T-helper 1 cell treated with Interleukin-12 subunit alpha and Interleukin-12 subunit beta and Interleukin-4 antibody, amounts not matched to agents 30 μg/mL and 1 μg/mL, for 36 hours (primary cell): ENCODE measurements at regions not wholly inside any gene's neighbourhood (a gene's known extent, or its start where the extent isn't known, plus 50 kb on each side); places are given as distances from the start of the nearest gene placed in this dataset.

ENCODE experiments used
- H3K27ac Mint-ChIP-seq: one replicate; pipeline ENCODE4 v1.8.0; 2021; ENCODE audit warnings: mild to moderate bottlenecking, mixed read lengths
- H3K27me3 Mint-ChIP-seq: one replicate; pipeline ENCODE4 v1.8.0; 2021; ENCODE audit warnings: low read depth, mixed read lengths
- H3K36me3 Mint-ChIP-seq: one replicate; pipeline ENCODE4 v1.8.0; 2021; ENCODE audit warnings: low read depth, mixed read lengths
- H3K4me1 Mint-ChIP-seq: one replicate; pipeline ENCODE4 v1.8.0; 2021; ENCODE audit warnings: low read depth, mixed read lengths
- H3K4me3 Mint-ChIP-seq: one replicate; pipeline ENCODE4 v1.8.0; 2021; ENCODE audit warnings: mild to moderate bottlenecking, moderate library complexity, mixed read lengths
- H3K9me3 Mint-ChIP-seq: one replicate; pipeline ENCODE4 v1.8.0; 2021; ENCODE audit warnings: mixed read lengths

- H3K4me3 Mint-ChIP-seq = no peak overlapping the region
- no peaks in the 10 kb centered on the region for H3K4me1 Mint-ChIP-seq
- no peaks in the 10 kb centered on the region for H3K36me3 Mint-ChIP-seq
- no peak overlapping the region for H3K27ac Mint-ChIP-seq
- no peaks in the 10 kb centered on the region for H3K9me3 Mint-ChIP-seq
- peaks cover 5% of the 10 kb centered on the region for H3K27me3 Mint-ChIP-seq
These were observed 221.4 kb downstream of the DRD1 start for GRCh38 chr5:175222621-175223020.

- Mint-ChIP-seq H3K27me3 (peaks cover 5% of the 10 kb centered on the region), H3K4me3 (no peak overlapping the region), H3K36me3 (no peaks in the 10 kb centered on the region), H3K4me1 (no peaks in the 10 kb centered on the region), H3K27ac (no peak overlapping the region), H3K9me3 (no peaks in the 10 kb centered on the region)
These were observed 223.4 kb downstream of the DRD1 start for GRCh38 chr5:175220549-175220948.

- Mint-ChIP-seq H3K36me3 (no peaks in the 10 kb centered on the region), H3K4me3 (no peak overlapping the region), H3K27ac (no peak overlapping the region), H3K27me3 (peaks cover 5% of the 10 kb centered on the region), H3K9me3 (no peaks in the 10 kb centered on the region), H3K4me1 (no peaks in the 10 kb centered on the region)
These were observed 224.6 kb downstream of the DRD1 start for GRCh38 chr5:175219366-175219765.

- no peaks in the 10 kb centered on the region for H3K36me3 Mint-ChIP-seq
- H3K4me3 Mint-ChIP-seq = no peak overlapping the region
- no peaks in the 10 kb centered on the region for H3K27me3 Mint-ChIP-seq
- H3K9me3 Mint-ChIP-seq = no peaks in the 10 kb centered on the region
- no peaks in the 10 kb centered on the region for H3K4me1 Mint-ChIP-seq
- no peak overlapping the region for H3K27ac Mint-ChIP-seq
These were observed 227.0 kb downstream of the DRD1 start for GRCh38 chr5:175216991-175217390.

GRCh38 chr5:175215906-175216305 is 228.1 kb downstream of the DRD1 start:
- H3K4me1 Mint-ChIP-seq = no peaks in the 10 kb centered on the region
- H3K27ac Mint-ChIP-seq = no peak overlapping the region
- no peaks in the 10 kb centered on the region for H3K27me3 Mint-ChIP-seq
- no peaks in the 10 kb centered on the region for H3K36me3 Mint-ChIP-seq
- H3K4me3 Mint-ChIP-seq = no peak overlapping the region
- no peaks in the 10 kb centered on the region for H3K9me3 Mint-ChIP-seq

GRCh38 chr5:175214152-175214551 is 229.8 kb downstream of the DRD1 start:
- Mint-ChIP-seq H3K9me3 (no peaks in the 10 kb centered on the region), H3K36me3 (no peaks in the 10 kb centered on the region), H3K4me1 (no peaks in the 10 kb centered on the region), H3K27ac (no peak overlapping the region), H3K27me3 (no peaks in the 10 kb centered on the region), H3K4me3 (no peak overlapping the region)

- H3K9me3 Mint-ChIP-seq = no peaks in the 10 kb centered on the region
- H3K27me3 Mint-ChIP-seq = peaks cover 4% of the 10 kb centered on the region
- H3K4me1 Mint-ChIP-seq = no peaks in the 10 kb centered on the region
- H3K27ac Mint-ChIP-seq = no peak overlapping the region
- H3K36me3 Mint-ChIP-seq = no peaks in the 10 kb centered on the region
- H3K4me3 Mint-ChIP-seq = no peak overlapping the region
These were observed 231.8 kb downstream of the DRD1 start for GRCh38 chr5:175211956-175212756.

- H3K9me3 Mint-ChIP-seq = no peaks in the 10 kb centered on the region
- no peaks in the 10 kb centered on the region for H3K36me3 Mint-ChIP-seq
- H3K4me1 Mint-ChIP-seq = no peaks in the 10 kb centered on the region
- no peak overlapping the region for H3K4me3 Mint-ChIP-seq
- H3K27ac Mint-ChIP-seq = no peak overlapping the region
- H3K27me3 Mint-ChIP-seq = peaks cover 6% of the 10 kb centered on the region
These were observed 236.5 kb downstream of the DRD1 start for GRCh38 chr5:175207321-175208040.

GRCh38 chr5:175206669-175207068 is 237.3 kb downstream of the DRD1 start:
- Mint-ChIP-seq H3K27me3 (peaks cover 6% of the 10 kb centered on the region), H3K36me3 (no peaks in the 10 kb centered on the region), H3K4me1 (no peaks in the 10 kb centered on the region), H3K9me3 (no peaks in the 10 kb centered on the region), H3K27ac (no peak overlapping the region), H3K4me3 (no peak overlapping the region)

GRCh38 chr5:175202463-175203068 is 241.4 kb downstream of the DRD1 start:
- H3K27me3 Mint-ChIP-seq = peaks cover 5% of the 10 kb centered on the region
- no peaks in the 10 kb centered on the region for H3K9me3 Mint-ChIP-seq
- H3K4me3 Mint-ChIP-seq = no peak overlapping the region

GRCh38 chr5:175201393-175201792 is 242.6 kb downstream of the DRD1 start:
- no peaks in the 10 kb centered on the region for H3K9me3 Mint-ChIP-seq
- H3K4me1 Mint-ChIP-seq = no peaks in the 10 kb centered on the region
- no peak overlapping the region for H3K27ac Mint-ChIP-seq
- H3K27me3 Mint-ChIP-seq = no peaks in the 10 kb centered on the region
- H3K36me3 Mint-ChIP-seq = no peaks in the 10 kb centered on the region
- H3K4me3 Mint-ChIP-seq = no peak overlapping the region

More at GRCh38 chr5:175202463-175203068, 241.4 kb downstream of the DRD1 start:
- Mint-ChIP-seq H3K4me1 (no peaks in the 10 kb centered on the region), H3K36me3 (no peaks in the 10 kb centered on the region), H3K27ac (no peak overlapping the region)

- no peak overlapping the region for H3K4me3 Mint-ChIP-seq
- H3K36me3 Mint-ChIP-seq = no peaks in the 10 kb centered on the region
- H3K9me3 Mint-ChIP-seq = no peaks in the 10 kb centered on the region
- no peaks in the 10 kb centered on the region for H3K4me1 Mint-ChIP-seq
- H3K27me3 Mint-ChIP-seq = no peaks in the 10 kb centered on the region
- H3K27ac Mint-ChIP-seq = no peak overlapping the region
These were observed 248.0 kb downstream of the DRD1 start for GRCh38 chr5:175195698-175196656.

- no peaks in the 10 kb centered on the region for H3K27me3 Mint-ChIP-seq
These were observed 262.7 kb downstream of the DRD1 start for GRCh38 chr5:175181331-175181730.

GRCh38 chr5:175170899-175171298 is 273.1 kb downstream of the DRD1 start:
- Mint-ChIP-seq H3K27me3 (no peaks in the 10 kb centered on the region), H3K4me1 (no peaks in the 10 kb centered on the region), H3K27ac (no peak overlapping the region), H3K36me3 (no peaks in the 10 kb centered on the region), H3K9me3 (no peaks in the 10 kb centered on the region), H3K4me3 (no peak overlapping the region)

More at GRCh38 chr5:175181331-175181730, 262.7 kb downstream of the DRD1 start:
- no peak overlapping the region for H3K27ac Mint-ChIP-seq
- H3K9me3 Mint-ChIP-seq = no peaks in the 10 kb centered on the region
- no peaks in the 10 kb centered on the region for H3K4me1 Mint-ChIP-seq
- H3K4me3 Mint-ChIP-seq = no peak overlapping the region
- H3K36me3 Mint-ChIP-seq = no peaks in the 10 kb centered on the region
